Psoas muscle (tissue), 7 donors: ENCODE measurements at regions not wholly inside any gene's neighbourhood (a gene's known extent, or its start where the extent isn't known, plus 50 kb on each side); places are given as distances from the start of the nearest gene placed in this dataset.

Experiments
- ATAC-seq, 4 donors: fragments of 200-7000 bp; cut with Tn5 transposase; one replicate each; pipeline ENCODE4 v1.9.1; 2020; ENCODE audit warnings: moderate library complexity in 3 of 4, mild to moderate bottlenecking in 2 of 4
- DNase-seq, 2 donors: peaks; one replicate each; pipeline ENCODE4 v3.0.0-alpha.2; 2020
- H3K27ac ChIP-seq: fragments of 200-600 bp; one replicate; pipeline ENCODE4 v1.8.0; 2022
- H3K27me3 ChIP-seq, 3 donors: fragments of 200-600 bp in 1 of 3; one replicate each; pipeline versions ENCODE4 v1.6.1 to v1.8.0; 2013 to 2022; ENCODE audit warnings: low read length in 2 of 3, mild to moderate bottlenecking in 2 of 3, moderate library complexity in 1 of 3; ENCODE audit not compliant: insufficient read depth in 3 of 3
- H3K36me3 ChIP-seq, 2 donors: fragments of 200-600 bp in 1 of 2; one replicate each; pipeline versions ENCODE4 v1.6.1 to v1.8.0; 2013 to 2022; ENCODE audit warnings: low read depth in 1 of 2, mild to moderate bottlenecking in 1 of 2, moderate library complexity in 1 of 2; ENCODE audit not compliant: insufficient read depth in 1 of 2
- H3K4me1 ChIP-seq: fragments of 200-600 bp; one replicate; pipeline ENCODE4 v1.8.0; 2022
- H3K4me3 ChIP-seq: fragments of 200-600 bp; one replicate; pipeline ENCODE4 v1.8.0; 2022; ENCODE audit warnings: mild to moderate bottlenecking
- H3K9me3 ChIP-seq: fragments of 200-600 bp; one replicate; pipeline ENCODE4 v1.8.0; 2022
- CTCF ChIP-seq: fragments of 200-600 bp; IDR thresholded peaks from one replicate; pipeline ENCODE4 v1.8.0; 2022; ENCODE audit warnings: antibody characterized with exemption
- WGBS, 3 donors: extraction: QIAGEN DNeasy Blood & Tissue Kit; methylation state at CpG; one replicate each; pipeline versions ENCODE4 v1.1.6 to v1.1.7; 2013; 5-methylcytosine and 5-hydroxymethylcytosine counted together
- intact Hi-C, 2 donors: fragments of 100-400 bp; cut with DNase I; formaldehyde crosslinking; loops; one replicate each; pipeline versions ENCODE4 v1.11.0 to v1.14.2; 2022
- donor health status: healthy with polysubstance abuse.
- donor health status: DM: no; HTN: no; CAD: no; lungs with moderate emphysema.
- donor health status: Bipolar disorder and iron deficiency.
- donor health status: healthy.
- donor health status: DM: yes; HTN: yes; CAD: no.
- donor health status: DM: no; HTN: no; CAD: no.
- donor health status: DM: yes; HTN: yes; CAD: no.

DNA sequence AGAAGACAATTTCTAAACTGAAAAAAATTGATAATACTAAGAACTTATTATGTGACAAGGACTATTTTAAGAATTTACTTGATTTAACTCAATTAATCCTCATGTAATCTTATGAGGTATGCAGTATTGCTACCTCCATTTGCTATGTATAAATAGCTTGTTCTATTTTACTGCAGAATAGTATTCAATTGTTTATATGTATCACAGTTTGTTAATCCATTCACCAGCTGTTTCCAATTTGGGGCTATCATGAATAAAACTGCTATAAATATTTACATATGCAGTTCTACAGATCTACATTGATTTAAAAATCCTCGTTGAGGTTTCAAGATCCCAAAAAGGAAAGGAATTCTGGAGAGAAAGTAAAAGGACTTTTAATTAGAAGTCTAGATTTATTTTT is 54.8 kb upstream of the DOCK10 start:
- intact Hi-C loops, result no loop called here
- no peaks in the 10 kb centered on the region for H3K27me3 ChIP-seq
- no peak overlapping the region for H3K4me3 ChIP-seq
- H3K27ac ChIP-seq, result no peak overlapping the region
- WGBS, 3 donors, result 58 to 67% (median 59%) methylated on average over 1 of the region's 1 CpG
- H3K4me1 ChIP-seq, result no peaks in the 10 kb centered on the region
- no peak for TF ChIP-seq CTCF
- ATAC-seq (no peak), DNase-seq (no peak)
- H3K36me3 ChIP-seq, result no peaks in the 10 kb centered on the region
- H3K9me3 ChIP-seq, result no peaks in the 10 kb centered on the region
